ENCODE measurements at regions not wholly inside any gene's neighbourhood (a gene's known extent, or its start where the extent isn't known, plus 50 kb on each side); places are given as distances from the start of the nearest gene placed in this dataset.

DNA sequence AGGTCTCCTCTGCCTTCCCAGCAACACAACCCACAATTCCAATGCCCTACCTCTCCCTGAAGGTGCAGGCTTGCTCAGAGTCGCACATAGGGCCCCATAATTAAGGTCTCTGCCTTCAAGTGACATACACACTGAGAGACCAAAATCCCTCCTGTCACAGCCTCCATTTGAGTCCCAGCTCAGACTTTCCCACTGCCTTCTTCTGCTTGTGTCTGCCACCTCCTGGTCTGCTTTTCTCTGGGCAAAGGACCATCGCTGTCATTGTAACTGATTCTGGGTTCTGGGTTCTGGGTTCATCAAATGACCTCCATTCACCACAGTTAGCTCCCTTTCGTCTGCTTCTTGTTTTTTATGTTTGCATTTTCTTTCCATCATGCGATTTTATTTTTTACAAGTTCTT, 119.2 kb upstream of the ATP1B1 start:
- TF ChIP-seq POLR2A (IDR thresholded peaks at IDR 0.05): no peak
- no peak for TF ChIP-seq CTCF (IDR thresholded peaks at IDR 0.05)

All from right lobe of liver (tissue), 4 donors.